ENCODE measurements at regions not wholly inside any gene's neighbourhood (a gene's known extent, or its start where the extent isn't known, plus 50 kb on each side); places are given as distances from the start of the nearest gene placed in this dataset.

GRCh38 chr16:66146798-66147197 lies 219.7 kb upstream of the CDH5 start:
- TF ChIP-seq ZMYM3 (CRISPR knock-in tag; IDR thresholded peaks at IDR 0.05) (no peak), CTCF (CRISPR knock-in tag; IDR thresholded peaks at IDR 0.05) (no peak), ZNF496 (CRISPR knock-in tag; IDR thresholded peaks at IDR 0.05; ENCODE audit: insufficient replicate concordance) (no peak), CREM (IDR thresholded peaks at IDR 0.05) (no peak), CREM (CRISPR knock-in tag; IDR thresholded peaks at IDR 0.05) (no peak), POLR2AphosphoS5 (IDR thresholded peaks at IDR 0.05; ENCODE audit: low read depth, low read length) (no peak), CREB1 (IDR thresholded peaks at IDR 0.05) (no peak), CREB1 (CRISPR knock-in tag; IDR thresholded peaks at IDR 0.05) (no peak), SMC3 (IDR thresholded peaks at IDR 0.05; ENCODE audit: low read length) (no peak)
